Thyroid gland (tissue), 4 donors: ENCODE measurements at regions not wholly inside any gene's neighbourhood (a gene's known extent, or its start where the extent isn't known, plus 50 kb on each side); places are given as distances from the start of the nearest gene placed in this dataset.
"Not testable (repeated sequence)": the region's sequence is repeated elsewhere in the genome, so short reads cannot be mapped to it uniquely, and the experiment has no call there.

Experiments
- DNase-seq, 2 donors: peaks; one replicate each; pipeline ENCODE4 v3.0.0-alpha.2; 2019
- H3K27ac ChIP-seq, 3 donors: fragments of 200-600 bp; sonication (generic); 1 replicate in 2 of 3; 2 replicates in 1 of 3; pipeline ENCODE4 v1.5.1; 2016 to 2019; ENCODE audit warnings: mild to moderate bottlenecking in 1 of 3, moderate library complexity in 1 of 3
- H3K27me3 ChIP-seq: fragments of 200-600 bp; sonication (generic); one replicate; pipeline ENCODE4 v1.5.1; 2019
- H3K36me3 ChIP-seq, 2 donors: fragments of 200-600 bp; sonication (generic); one replicate each; pipeline ENCODE4 v1.5.1; 2016 to 2019
- H3K4me1 ChIP-seq, 2 donors: fragments of 200-600 bp; sonication (generic); one replicate each; pipeline ENCODE4 v1.5.1; 2017 to 2019
- H3K4me3 ChIP-seq, 3 donors: fragments of 200-600 bp; sonication (generic); replicated peaks in 1 of 3; 1 replicate in 2 of 3; 2 replicates in 1 of 3; pipeline ENCODE4 v1.5.1; 2016; ENCODE audit warnings: mild to moderate bottlenecking in 1 of 3
- H3K9me3 ChIP-seq: fragments of 200-600 bp; sonication (generic); one replicate; pipeline ENCODE4 v1.5.1; 2017
- CTCF ChIP-seq, 6 experiments: fragments of 200-600 bp in 3 of 6; fragments of 450-650 bp in 3 of 6; sonication (generic) in 3 of 6; IDR thresholded peaks; one replicate each; pipeline ENCODE4 v1.5.1; 2016 to 2019; ENCODE audit warnings: antibody characterized with exemption in 6 of 6, mild to moderate bottlenecking in 2 of 6, inconsistent platforms in 1 of 6, moderate library complexity in 1 of 6
- POLR2A ChIP-seq, 2 donors: fragments of 450-650 bp; IDR thresholded peaks; one replicate each; pipeline ENCODE4 v1.6.1; 2017; ENCODE audit warnings: antibody characterized with exemption in 2 of 2, mild to moderate bottlenecking in 2 of 2, moderate library complexity in 1 of 2
- WGBS, 2 donors: methylation state at CpG; one replicate each; pipeline ENCODE4 v1.1.5; 2017; 5-methylcytosine and 5-hydroxymethylcytosine counted together
- intact Hi-C: fragments of 100-400 bp; cut with DNase I; formaldehyde crosslinking; loops from one replicate; pipeline ENCODE4 v1.15.1; 2023

- no peak overlapping the region for H3K27ac ChIP-seq
- H3K27me3 ChIP-seq, result no peaks in the 10 kb centered on the region
- no peaks in the 10 kb centered on the region for H3K36me3 ChIP-seq
- H3K4me3 ChIP-seq, result no peak overlapping the region
- H3K9me3 ChIP-seq, result no peaks in the 10 kb centered on the region
- no peaks in the 10 kb centered on the region for H3K4me1 ChIP-seq
- no peak for DNase-seq
- no peak for TF ChIP-seq POLR2A (IDR thresholded peaks at IDR 0.05)
- no peak for TF ChIP-seq CTCF (IDR thresholded peaks at IDR 0.05)
- intact Hi-C loops, result no loop called here
Measured at GRCh38 chr7:9718071-9718661, 1255.5 kb upstream of the PHF14 start.

DNA sequence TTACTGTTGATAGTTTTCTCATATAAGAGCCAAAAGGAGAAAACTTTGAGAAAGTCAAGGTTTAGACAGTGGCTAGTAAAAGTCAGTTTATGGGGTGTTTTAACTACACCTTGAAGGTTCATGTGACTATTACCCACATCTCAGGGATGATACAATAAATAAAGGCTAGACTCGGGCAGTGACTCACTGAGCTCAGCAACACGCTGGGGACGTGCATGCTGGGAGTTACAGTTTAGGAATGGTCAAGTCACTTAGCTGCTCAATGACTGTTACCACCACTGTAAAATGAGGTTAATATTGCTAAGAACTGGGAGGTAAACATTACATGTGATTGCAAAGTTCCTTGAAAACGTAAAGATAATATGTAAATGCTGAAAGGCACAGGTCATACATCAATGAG, 1254.4 kb upstream of the PHF14 start:
- H3K4me3 ChIP-seq, result no peak overlapping the region
- no peaks in the 10 kb centered on the region for H3K27me3 ChIP-seq
- TF ChIP-seq POLR2A (IDR thresholded peaks at IDR 0.05) (no peak), CTCF (IDR thresholded peaks at IDR 0.05) (no peak)
- no peaks in the 10 kb centered on the region for H3K36me3 ChIP-seq
- no peak for DNase-seq
- WGBS, 2 donors, result 71 to 86% methylated on average over 4 of the region's 4 CpGs
- no peak overlapping the region for H3K27ac ChIP-seq
- no peaks in the 10 kb centered on the region for H3K4me1 ChIP-seq
- intact Hi-C loops, result no loop called here
- H3K9me3 ChIP-seq, result no peaks in the 10 kb centered on the region

DNA sequence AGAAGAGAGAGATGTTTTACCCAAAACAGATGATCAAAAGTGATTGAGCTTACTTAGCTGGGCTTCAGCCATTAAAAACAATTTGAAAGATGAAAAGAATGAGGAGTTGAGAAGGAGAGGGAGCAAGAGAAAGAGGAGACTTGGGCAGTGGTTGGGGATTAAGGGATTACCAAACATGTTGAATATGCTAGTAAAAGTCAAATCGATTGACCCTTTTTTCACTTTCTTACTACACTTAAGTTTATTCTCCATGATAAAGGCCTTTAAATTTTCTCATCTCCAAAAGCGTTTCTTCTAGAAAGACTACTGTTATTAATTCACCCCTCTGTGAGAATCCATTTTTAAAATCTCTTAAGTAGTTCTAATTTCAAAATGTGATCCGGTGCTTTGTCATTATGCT, 1254.0 kb upstream of the PHF14 start:
- 85 to 91% methylated on average over 3 of the region's 3 CpGs for WGBS, 2 donors
- Histone ChIP-seq H3K27me3 (no peaks in the 10 kb centered on the region), H3K4me3 (no peak overlapping the region), H3K27ac (no peak overlapping the region), H3K9me3 (no peaks in the 10 kb centered on the region), H3K4me1 (no peaks in the 10 kb centered on the region), H3K36me3 (no peaks in the 10 kb centered on the region)
- no peak for DNase-seq
- no peak for TF ChIP-seq CTCF (IDR thresholded peaks at IDR 0.05)
- intact Hi-C loops, result no loop called here

DNA sequence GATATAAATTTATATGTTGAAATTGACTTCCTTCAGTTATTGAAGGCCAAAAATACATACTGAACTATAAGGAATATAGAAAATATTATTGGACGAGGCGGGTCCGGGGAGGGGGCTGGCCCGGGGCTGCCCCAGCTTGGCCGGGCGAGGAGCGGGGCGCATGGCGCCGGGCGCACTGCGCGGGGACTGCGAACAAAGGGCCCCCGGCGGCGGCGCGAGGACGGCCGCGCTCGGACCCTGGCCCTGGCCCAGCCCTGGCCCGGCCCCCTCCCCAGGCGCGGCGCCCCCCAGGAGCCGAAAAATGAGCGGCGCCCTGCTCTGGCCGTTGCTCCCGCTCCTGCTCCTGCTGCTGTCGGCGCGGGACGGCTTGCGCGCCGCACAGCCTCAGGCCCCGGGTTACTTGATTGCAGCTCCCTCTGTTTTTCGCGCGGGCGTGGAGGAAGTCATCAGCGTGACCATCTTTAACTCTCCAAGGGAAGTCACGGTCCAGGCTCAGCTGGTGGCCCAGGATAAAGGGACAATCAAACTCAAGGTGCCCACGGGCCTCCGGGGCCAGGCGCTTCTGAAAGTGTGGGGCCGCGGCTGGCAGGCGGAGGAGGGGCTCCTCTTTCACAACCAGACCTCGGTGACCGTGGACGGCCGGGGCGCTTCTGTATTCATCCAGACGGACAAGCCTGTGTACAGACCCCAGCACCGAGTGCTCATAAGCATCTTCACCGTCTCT, 1247.6 kb upstream of the PHF14 start:
- 86 to 90% methylated on average over 34 to 44 of the region's 60 CpGs for WGBS, 2 donors
- intact Hi-C loops, H3K27ac ChIP-seq: not testable (repeated sequence)

GRCh38 chr7:9726811-9727210, 1246.9 kb upstream of the PHF14 start:
- DNase-seq, intact Hi-C loops, H3K9me3 ChIP-seq, H3K36me3 ChIP-seq, H3K4me1 ChIP-seq, H3K4me3 ChIP-seq, H3K27ac ChIP-seq, H3K27me3 ChIP-seq: not testable (repeated sequence)
- WGBS, 2 donors, result 97 to 99% methylated on average over 17 to 21 of the region's 22 CpGs

More for the DNA sequence above, 1247.6 kb upstream of the PHF14 start:
- H3K36me3 ChIP-seq, H3K4me3 ChIP-seq, H3K9me3 ChIP-seq, H3K27me3 ChIP-seq, H3K4me1 ChIP-seq, DNase-seq: not testable (repeated sequence)

DNA sequence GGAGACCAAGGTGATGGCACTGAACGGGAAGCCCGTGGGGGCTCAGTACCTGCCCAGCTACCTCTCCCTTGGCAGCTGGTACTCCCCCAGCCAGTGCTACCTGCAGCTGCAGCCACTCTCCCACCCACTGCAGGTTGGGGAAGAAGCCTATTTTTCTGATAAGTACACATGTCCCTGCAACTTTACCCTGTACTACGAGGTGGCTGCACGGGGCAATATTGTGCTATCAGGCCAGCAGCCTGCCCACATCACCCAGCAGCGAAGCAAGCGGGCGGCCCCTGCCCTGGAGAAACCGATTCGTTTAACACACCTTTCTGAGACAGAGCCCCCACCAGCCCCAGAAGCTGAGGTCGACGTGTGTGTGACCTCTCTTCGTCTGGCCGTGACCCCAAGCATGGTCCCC, 1246.2 kb upstream of the PHF14 start:
- H3K36me3 ChIP-seq, H3K27ac ChIP-seq, DNase-seq, H3K9me3 ChIP-seq, H3K4me3 ChIP-seq, H3K4me1 ChIP-seq, intact Hi-C loops, H3K27me3 ChIP-seq: not testable (repeated sequence)
- 93 to 98% methylated on average over 12 to 13 of the region's 13 CpGs for WGBS, 2 donors

- H3K36me3 ChIP-seq, H3K4me3 ChIP-seq, intact Hi-C loops, DNase-seq, H3K4me1 ChIP-seq, H3K27ac ChIP-seq, H3K27me3 ChIP-seq, H3K9me3 ChIP-seq: not testable (repeated sequence)
- 91 to 92% methylated on average over 17 of the region's 17 CpGs for WGBS, 2 donors
Measured at GRCh38 chr7:9728014-9728657, 1245.5 kb upstream of the PHF14 start.
